ENCODE measurements at regions not wholly inside any gene's neighbourhood (a gene's known extent, or its start where the extent isn't known, plus 50 kb on each side); places are given as distances from the start of the nearest gene placed in this dataset.

GRCh38 chr5:3827624-3828023, 232.0 kb downstream of the IRX1 start:
- no peaks in the 10 kb centered on the region for H3K4me1 Mint-ChIP-seq (ENCODE audit: low read depth)
- H3K9me3 Mint-ChIP-seq, result peaks cover 66% of the 10 kb centered on the region
- no peak overlapping the region for H3K27ac Mint-ChIP-seq

GRCh38 chr5:3828761-3829160, 233.1 kb downstream of the IRX1 start:
- no peaks in the 10 kb centered on the region for H3K4me1 Mint-ChIP-seq (ENCODE audit: low read depth)
- H3K4me3 Mint-ChIP-seq, result no peak overlapping the region
- TF ChIP-seq, protein P1, sequence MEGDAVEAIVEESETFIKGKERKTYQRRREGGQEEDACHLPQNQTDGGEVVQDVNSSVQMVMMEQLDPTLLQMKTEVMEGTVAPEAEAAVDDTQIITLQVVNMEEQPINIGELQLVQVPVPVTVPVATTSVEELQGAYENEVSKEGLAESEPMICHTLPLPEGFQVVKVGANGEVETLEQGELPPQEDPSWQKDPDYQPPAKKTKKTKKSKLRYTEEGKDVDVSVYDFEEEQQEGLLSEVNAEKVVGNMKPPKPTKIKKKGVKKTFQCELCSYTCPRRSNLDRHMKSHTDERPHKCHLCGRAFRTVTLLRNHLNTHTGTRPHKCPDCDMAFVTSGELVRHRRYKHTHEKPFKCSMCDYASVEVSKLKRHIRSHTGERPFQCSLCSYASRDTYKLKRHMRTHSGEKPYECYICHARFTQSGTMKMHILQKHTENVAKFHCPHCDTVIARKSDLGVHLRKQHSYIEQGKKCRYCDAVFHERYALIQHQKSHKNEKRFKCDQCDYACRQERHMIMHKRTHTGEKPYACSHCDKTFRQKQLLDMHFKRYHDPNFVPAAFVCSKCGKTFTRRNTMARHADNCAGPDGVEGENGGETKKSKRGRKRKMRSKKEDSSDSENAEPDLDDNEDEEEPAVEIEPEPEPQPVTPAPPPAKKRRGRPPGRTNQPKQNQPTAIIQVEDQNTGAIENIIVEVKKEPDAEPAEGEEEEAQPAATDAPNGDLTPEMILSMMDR (IDR thresholded peaks at IDR 0.05), result no peak
- DNase-seq, result no peak
- no peaks in the 10 kb centered on the region for H3K36me3 Mint-ChIP-seq (ENCODE audit: low read depth)
- H3K9me3 Mint-ChIP-seq, result peaks cover 58% of the 10 kb centered on the region
- H3K27me3 Mint-ChIP-seq (ENCODE audit: insufficient read depth), result no peaks in the 10 kb centered on the region
- no peak overlapping the region for H3K27ac Mint-ChIP-seq

More at GRCh38 chr5:3827624-3828023, 232.0 kb downstream of the IRX1 start:
- DNase-seq, result no peak
- Mint-ChIP-seq H3K4me3 (no peak overlapping the region), H3K27me3 (ENCODE audit: insufficient read depth) (no peaks in the 10 kb centered on the region), H3K36me3 (ENCODE audit: low read depth) (no peaks in the 10 kb centered on the region)
- TF ChIP-seq, protein P1 (IDR thresholded peaks at IDR 0.05), result no peak

DNA sequence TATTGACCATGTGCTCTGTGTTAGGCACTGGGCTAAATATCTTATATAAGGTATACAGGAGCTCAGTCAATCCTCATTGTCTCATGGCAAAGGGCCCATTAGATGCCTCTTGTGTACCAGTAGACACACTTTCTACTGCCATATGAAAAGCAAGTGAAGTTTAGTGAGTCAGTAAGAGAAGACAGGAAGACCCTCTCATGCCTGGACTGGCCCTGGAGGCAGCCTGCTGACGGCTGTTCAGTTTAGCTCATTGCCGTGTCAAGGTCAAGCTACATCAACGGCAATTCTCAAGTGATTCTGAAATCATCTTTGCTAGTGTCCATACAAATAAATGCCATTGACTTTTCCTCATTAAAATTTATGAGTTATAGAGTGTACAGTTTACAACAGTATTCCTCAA, 237.9 kb downstream of the IRX1 start:
- no peak overlapping the region for H3K27ac Mint-ChIP-seq
- H3K9me3 Mint-ChIP-seq, result peaks cover 43% of the 10 kb centered on the region
- TF ChIP-seq, protein P1 (IDR thresholded peaks at IDR 0.05), result no peak
- H3K36me3 Mint-ChIP-seq (ENCODE audit: low read depth), result no peaks in the 10 kb centered on the region
- H3K4me3 Mint-ChIP-seq, result no peak overlapping the region
- H3K27me3 Mint-ChIP-seq (ENCODE audit: insufficient read depth), result peaks cover 1% of the 10 kb centered on the region; the same call in 1 of the 2 replicates
- no peak for DNase-seq
- H3K4me1 Mint-ChIP-seq (ENCODE audit: low read depth), result no peaks in the 10 kb centered on the region

- no peak overlapping the region for H3K27ac Mint-ChIP-seq
- H3K36me3 Mint-ChIP-seq (ENCODE audit: low read depth), result no peaks in the 10 kb centered on the region
- peaks cover 1% of the 10 kb centered on the region; the same call in 1 of the 2 replicates for H3K27me3 Mint-ChIP-seq (ENCODE audit: insufficient read depth)
- H3K4me1 Mint-ChIP-seq (ENCODE audit: low read depth), result no peaks in the 10 kb centered on the region
- peaks cover 31% of the 10 kb centered on the region for H3K9me3 Mint-ChIP-seq
- TF ChIP-seq, protein P1 (IDR thresholded peaks at IDR 0.05), result no peak
- H3K4me3 Mint-ChIP-seq, result no peak overlapping the region
- no peak for DNase-seq
Measured at GRCh38 chr5:3835811-3836210, 240.2 kb downstream of the IRX1 start.

GRCh38 chr5:3836528-3836927, 240.9 kb downstream of the IRX1 start:
- Mint-ChIP-seq H3K27ac (no peak overlapping the region), H3K9me3 (peaks cover 27% of the 10 kb centered on the region), H3K27me3 (ENCODE audit: insufficient read depth) (peaks cover 1% of the 10 kb centered on the region; the same call in 1 of the 2 replicates), H3K4me1 (ENCODE audit: low read depth) (no peaks in the 10 kb centered on the region), H3K4me3 (no peak overlapping the region), H3K36me3 (ENCODE audit: low read depth) (no peaks in the 10 kb centered on the region)
- TF ChIP-seq, protein P1 (IDR thresholded peaks at IDR 0.05), result no peak
- no peak for DNase-seq

- Mint-ChIP-seq H3K4me1 (ENCODE audit: low read depth) (no peaks in the 10 kb centered on the region), H3K27ac (no peak overlapping the region), H3K9me3 (peaks cover 23% of the 10 kb centered on the region), H3K4me3 (no peak overlapping the region), H3K36me3 (ENCODE audit: low read depth) (no peaks in the 10 kb centered on the region), H3K27me3 (ENCODE audit: insufficient read depth) (peaks cover 1% of the 10 kb centered on the region; the same call in 1 of the 2 replicates)
- TF ChIP-seq, protein P1 (IDR thresholded peaks at IDR 0.05), result no peak
- no peak for DNase-seq
Measured at GRCh38 chr5:3837506-3837905, 241.9 kb downstream of the IRX1 start.
